ENCODE measurements at regions not wholly inside any gene's neighbourhood (a gene's known extent, or its start where the extent isn't known, plus 50 kb on each side); places are given as distances from the start of the nearest gene placed in this dataset.
"Not testable (repeated sequence)": the region's sequence is repeated elsewhere in the genome, so short reads cannot be mapped to it uniquely, and the experiment has no call there.

DNA sequence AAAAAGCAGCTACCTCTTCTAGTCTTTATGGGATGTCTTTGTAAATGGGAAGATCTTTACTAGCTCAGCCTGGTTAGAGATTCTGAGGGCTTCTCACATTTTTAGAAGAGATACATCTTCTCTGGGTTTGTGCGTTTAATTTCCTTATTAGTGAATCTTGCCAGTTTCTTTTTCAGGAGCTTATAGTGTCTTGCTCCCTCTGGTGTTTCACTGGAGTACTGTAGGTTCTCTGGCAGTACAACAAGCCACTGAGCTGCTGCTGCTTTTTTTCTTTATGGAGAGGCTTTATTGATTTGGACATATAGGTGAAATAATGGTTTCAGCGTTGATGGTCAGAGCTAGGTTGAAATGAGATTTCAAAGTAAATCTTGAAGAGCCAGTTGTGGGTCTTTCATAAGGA lies 82.9 kb downstream of the LAS1L start:
- DNase-seq: peak; percentile 67

DNA sequence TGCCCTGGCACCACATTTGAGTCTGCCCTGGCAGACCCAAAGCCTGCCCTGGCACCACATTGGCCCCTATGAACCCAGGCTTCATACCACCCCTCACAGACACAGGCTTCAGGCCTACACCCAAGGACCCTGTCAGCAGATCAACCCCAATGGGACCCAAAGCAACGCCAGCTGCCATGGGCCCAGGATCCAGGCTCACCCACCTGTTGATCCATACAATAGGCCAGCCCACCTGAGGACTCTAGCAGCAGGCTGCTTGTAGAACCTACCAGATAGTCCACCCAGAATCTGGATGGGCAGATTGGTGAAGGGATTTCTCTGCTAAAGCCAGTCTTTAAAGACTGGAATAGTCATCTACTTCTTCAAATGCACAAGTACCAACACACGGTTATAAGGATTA lies 114.4 kb downstream of the LAS1L start:
- no peak for DNase-seq

GRCh38 chrX:65407662-65408061 lies 126.9 kb downstream of the LAS1L start:
- not testable (repeated sequence) for DNase-seq

DNA sequence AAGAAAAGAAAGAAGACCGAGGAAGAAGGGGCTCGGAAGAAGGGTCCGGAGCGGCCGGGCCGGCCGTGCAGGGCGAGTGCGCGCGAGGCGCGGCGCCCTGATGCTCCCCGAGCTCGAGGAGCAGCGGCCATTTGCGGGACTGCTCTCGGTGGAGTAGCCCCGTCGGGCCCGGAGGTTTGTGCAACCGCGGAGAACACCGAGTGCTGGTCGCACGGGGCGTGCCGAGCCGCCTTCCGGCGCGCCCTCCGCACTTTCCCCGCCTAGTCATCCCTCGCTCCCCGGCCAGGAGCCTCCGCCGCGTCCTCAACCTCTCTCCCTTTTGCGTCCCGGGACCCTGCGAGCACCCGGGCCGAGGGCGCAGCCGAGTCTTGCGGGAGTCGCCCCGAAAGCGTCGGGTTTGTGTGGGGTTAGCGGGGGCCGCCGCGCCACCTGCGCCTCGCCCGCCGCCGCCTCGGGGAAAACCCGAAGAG lies 127.4 kb downstream of the LAS1L start:
- no peak for DNase-seq

- no peak for DNase-seq
Measured at GRCh38 chrX:65406532-65406931, 128.1 kb downstream of the LAS1L start.

DNA sequence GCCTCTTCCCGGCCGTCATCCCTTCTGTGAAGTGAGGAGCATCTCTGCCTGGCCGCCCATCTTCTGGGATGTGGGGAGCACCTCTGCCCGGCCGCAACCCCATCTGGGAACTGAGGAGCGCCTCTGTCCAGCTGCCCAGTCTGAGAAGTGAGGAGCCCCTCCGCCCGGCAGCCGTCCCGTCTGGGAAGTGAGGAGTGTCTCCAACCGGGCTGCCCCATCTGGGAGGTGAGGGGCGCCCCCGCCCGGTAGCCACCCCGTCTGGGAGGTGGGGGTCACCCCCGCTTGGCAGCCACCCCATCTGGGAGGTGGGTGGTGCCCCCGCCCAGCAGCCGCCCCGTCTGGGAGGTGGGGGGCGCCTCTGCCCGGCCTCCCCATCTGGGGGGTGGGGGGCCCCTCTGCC lies 142.3 kb downstream of the LAS1L start:
- no peak for DNase-seq

DNA sequence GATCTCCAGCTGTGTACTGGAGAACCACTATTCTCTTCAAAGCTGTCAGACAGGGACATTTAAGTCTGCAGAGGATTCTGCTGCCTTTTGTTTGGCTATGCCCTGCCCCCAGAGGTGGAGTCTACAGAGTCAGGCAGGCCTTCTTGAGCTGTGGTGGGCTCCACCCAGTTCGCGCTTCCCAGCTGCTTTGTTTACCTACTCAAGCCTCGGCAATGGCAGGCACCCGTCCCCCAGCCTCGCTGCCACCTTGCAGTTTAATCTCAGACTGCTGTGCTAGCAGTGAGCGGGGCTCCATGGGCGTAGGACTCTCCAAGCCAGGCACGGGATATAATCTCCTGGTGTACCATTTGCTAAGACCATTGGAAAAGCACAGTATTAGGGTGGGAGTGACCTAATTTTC lies 145.5 kb downstream of the LAS1L start:
- not testable (repeated sequence) for DNase-seq
